MCF 10A (cell line): ENCODE measurements at regions not wholly inside any gene's neighbourhood (a gene's known extent, or its start where the extent isn't known, plus 50 kb on each side); places are given as distances from the start of the nearest gene placed in this dataset.

Source experiments
- BruUV-seq: library from RNA; stranded (reverse); fragments of 400-500 nt; replicated peaks from 2 replicates; lab custom pipeline; 2021; lab: Mats Ljungman, UMichigan
- CTCF ChIA-PET: fragments of 300-600 bp; sonication (Branson Sonifier 250); formaldehyde crosslinking; extraction: SDS; loops from one replicate; lab custom pipeline; 2021; ENCODE audit warnings: antibody characterized with exemption, inconsistent platforms; lab: Yijun Ruan, JAX
- POLR2A ChIA-PET: fragments of 300-600, 350-650 bp; sonication (Branson Sonifier 250); formaldehyde crosslinking; extraction: SDS; loops from one replicate; lab custom pipeline; 2020; ENCODE audit warnings: antibody characterized with exemption, inconsistent platforms; lab: Yijun Ruan, JAX
- DNase-seq: peaks from one replicate; pipeline ENCODE4 v3.0.0-alpha.2; 2018; ENCODE audit not compliant: unreplicated experiment
- H3K27ac Mint-ChIP-seq: one replicate; pipeline ENCODE4 v1.8.0; 2022; ENCODE audit warnings: mild to moderate bottlenecking, low read depth, mixed read lengths; ENCODE audit not compliant: unreplicated experiment
- H3K27me3 Mint-ChIP-seq: one replicate; pipeline ENCODE4 v1.8.0; 2022; ENCODE audit warnings: mixed read lengths; ENCODE audit not compliant: insufficient read depth, unreplicated experiment
- H3K36me3 Mint-ChIP-seq: one replicate; pipeline ENCODE4 v1.8.0; 2022; ENCODE audit warnings: mild to moderate bottlenecking, moderate library complexity, mixed read lengths; ENCODE audit not compliant: insufficient read depth, unreplicated experiment
- H3K4me1 Mint-ChIP-seq: one replicate; pipeline ENCODE4 v1.8.0; 2022; ENCODE audit warnings: mixed read lengths; ENCODE audit not compliant: insufficient read depth, unreplicated experiment
- H3K4me3 Mint-ChIP-seq: one replicate; pipeline ENCODE4 v1.8.0; 2022; ENCODE audit warnings: mild to moderate bottlenecking, moderate library complexity, mixed read lengths; ENCODE audit not compliant: unreplicated experiment
- H3K9me3 Mint-ChIP-seq: one replicate; pipeline ENCODE4 v1.8.0; 2022; ENCODE audit warnings: mixed read lengths; ENCODE audit not compliant: unreplicated experiment
- intact Hi-C: fragments of 100-400 bp; cut with micrococcal nuclease; formaldehyde crosslinking; loops from 2 replicates; pipeline ENCODE4 v1.14.1; 2022
- TF ChIP-seq, protein P1 (sequence below): fragments of 200-600 bp; IDR thresholded peaks from one replicate; pipeline ENCODE4 v1.8.0; 2022; ENCODE audit warnings: antibody characterized with exemption, mild to moderate bottlenecking; ENCODE audit not compliant: unreplicated experiment

DNA sequence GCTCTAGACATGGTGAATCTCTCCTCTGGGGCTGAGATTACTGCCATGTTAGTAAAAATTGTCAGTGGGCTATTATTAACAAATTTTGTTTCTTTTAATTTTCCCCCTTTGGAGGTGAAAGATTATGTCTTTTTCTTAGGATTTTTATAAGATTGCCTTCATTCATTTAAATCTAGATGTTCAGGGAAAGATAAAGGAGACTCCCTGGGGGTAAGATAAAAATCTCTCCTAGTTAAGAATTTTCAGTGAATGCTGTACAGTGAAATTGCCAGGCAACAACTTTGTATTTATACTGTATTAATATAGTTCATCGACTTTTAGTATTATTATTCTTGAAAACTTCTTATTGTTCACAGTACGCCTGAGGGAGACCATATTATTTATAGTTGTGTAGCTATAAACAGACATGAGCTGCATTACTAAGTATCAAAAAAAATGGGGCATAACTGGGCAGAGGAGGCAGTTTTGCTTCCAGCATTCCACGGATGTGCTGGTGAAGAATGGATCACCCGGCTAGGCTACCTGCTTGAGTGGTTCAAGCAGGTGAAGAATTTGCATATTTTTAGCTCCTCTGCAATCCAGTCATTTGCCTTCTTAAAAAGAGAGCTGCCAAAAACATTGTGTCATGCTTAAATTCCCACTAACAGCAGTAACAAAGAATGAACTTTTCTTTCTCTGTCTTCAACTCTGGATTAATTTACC lies 552.1 kb downstream of the DNAJB9 start:
- peaks cover 48% of the 10 kb centered on the region for H3K27me3 Mint-ChIP-seq
- ChIA-PET POLR2A (no interaction called here), CTCF (no interaction called here)
- no TSS peak for BruUV-seq
- no peak overlapping the region for H3K27ac Mint-ChIP-seq
- TF ChIP-seq, protein P1, sequence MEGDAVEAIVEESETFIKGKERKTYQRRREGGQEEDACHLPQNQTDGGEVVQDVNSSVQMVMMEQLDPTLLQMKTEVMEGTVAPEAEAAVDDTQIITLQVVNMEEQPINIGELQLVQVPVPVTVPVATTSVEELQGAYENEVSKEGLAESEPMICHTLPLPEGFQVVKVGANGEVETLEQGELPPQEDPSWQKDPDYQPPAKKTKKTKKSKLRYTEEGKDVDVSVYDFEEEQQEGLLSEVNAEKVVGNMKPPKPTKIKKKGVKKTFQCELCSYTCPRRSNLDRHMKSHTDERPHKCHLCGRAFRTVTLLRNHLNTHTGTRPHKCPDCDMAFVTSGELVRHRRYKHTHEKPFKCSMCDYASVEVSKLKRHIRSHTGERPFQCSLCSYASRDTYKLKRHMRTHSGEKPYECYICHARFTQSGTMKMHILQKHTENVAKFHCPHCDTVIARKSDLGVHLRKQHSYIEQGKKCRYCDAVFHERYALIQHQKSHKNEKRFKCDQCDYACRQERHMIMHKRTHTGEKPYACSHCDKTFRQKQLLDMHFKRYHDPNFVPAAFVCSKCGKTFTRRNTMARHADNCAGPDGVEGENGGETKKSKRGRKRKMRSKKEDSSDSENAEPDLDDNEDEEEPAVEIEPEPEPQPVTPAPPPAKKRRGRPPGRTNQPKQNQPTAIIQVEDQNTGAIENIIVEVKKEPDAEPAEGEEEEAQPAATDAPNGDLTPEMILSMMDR = no peak
- no peaks in the 10 kb centered on the region for H3K36me3 Mint-ChIP-seq
- no peak for DNase-seq
- no peaks in the 10 kb centered on the region for H3K4me1 Mint-ChIP-seq
- no peaks in the 10 kb centered on the region for H3K9me3 Mint-ChIP-seq
- intact Hi-C loops = no loop called here
- H3K4me3 Mint-ChIP-seq = no peak overlapping the region

DNA sequence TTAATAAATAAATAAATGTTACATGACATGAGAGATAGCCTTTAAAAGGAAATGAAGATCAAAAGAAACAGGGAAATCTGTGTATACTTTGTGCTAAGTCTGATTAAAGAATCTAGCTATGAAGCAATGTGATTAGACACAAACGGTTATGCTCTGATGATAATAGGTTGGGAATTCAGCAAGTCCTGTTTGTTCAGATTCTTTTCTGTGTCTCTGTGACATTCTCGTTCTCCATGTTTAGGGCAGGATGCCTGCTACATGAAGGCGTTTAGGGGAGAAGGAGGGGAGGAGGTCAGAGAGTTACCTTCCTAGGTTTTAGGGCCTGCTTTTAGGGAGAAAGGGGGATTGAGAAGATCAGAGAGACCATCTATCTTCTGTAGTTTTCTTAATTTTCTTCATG lies 555.3 kb downstream of the DNAJB9 start:
- Mint-ChIP-seq H3K36me3 (no peaks in the 10 kb centered on the region), H3K4me1 (no peaks in the 10 kb centered on the region), H3K9me3 (no peaks in the 10 kb centered on the region), H3K4me3 (no peak overlapping the region), H3K27me3 (peaks cover 47% of the 10 kb centered on the region), H3K27ac (no peak overlapping the region)
- CTCF ChIA-PET = no interaction called here
- no peak for DNase-seq
- intact Hi-C loops = no loop called here
- BruUV-seq = no TSS peak
- POLR2A ChIA-PET = no interaction called here
- TF ChIP-seq, protein P1 = no peak

DNA sequence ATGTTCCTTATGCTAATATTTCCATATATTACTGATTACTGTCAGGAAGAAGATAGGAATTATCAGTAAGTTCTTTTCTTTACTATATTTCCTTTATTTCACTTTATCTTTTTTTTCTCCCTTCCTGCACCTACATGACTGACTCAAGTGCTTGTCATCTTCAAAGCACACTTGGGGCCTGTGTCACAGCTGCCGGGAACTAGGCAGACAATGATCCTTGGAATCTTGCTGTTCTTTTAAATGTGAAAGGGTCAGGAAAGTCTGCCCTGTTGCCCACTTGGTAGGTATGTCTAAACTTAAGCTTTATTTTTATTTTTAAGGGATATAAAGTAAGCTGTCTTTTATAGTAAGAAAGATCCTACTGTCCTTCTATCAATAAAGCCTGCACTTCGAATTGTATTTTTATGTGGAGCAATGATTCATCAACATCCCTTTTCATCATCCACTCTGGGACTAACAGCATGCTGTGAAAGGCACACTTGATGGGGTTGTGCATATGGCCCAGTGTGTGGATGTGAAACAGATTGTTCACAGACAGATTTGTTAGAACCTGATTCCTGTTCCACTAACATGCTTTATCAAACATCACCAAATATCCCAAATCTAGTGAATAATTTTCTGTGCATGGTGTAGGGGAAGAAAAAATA lies 556.9 kb downstream of the DNAJB9 start:
- Mint-ChIP-seq H3K4me1 (no peaks in the 10 kb centered on the region), H3K9me3 (no peaks in the 10 kb centered on the region), H3K27me3 (peaks cover 33% of the 10 kb centered on the region), H3K27ac (no peak overlapping the region), H3K4me3 (no peak overlapping the region), H3K36me3 (no peaks in the 10 kb centered on the region)
- ChIA-PET POLR2A (no interaction called here), CTCF (no interaction called here)
- no peak for DNase-seq
- TF ChIP-seq, protein P1 = no peak
- intact Hi-C loops = no loop called here
- BruUV-seq = no TSS peak

DNA sequence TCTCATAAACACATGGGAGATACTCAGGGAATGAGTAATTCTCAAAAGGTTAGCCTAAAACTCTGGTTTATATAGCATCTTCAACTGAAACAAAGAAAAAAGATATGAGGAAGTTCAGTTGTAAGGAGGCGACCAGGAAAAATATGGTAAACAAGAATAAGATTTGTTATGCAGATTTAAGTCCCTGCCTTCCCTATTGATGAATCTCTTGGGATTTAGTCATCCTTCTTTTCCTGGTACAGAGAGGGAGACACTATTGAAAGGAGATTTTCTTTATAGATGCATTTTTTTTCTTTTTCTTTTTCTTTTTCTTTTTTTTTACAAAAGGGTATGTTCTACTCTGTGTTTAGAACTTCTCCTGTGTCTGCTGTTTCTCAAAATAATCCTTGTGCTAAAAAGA lies 557.5 kb downstream of the DNAJB9 start:
- Mint-ChIP-seq H3K27me3 (peaks cover 31% of the 10 kb centered on the region), H3K9me3 (no peaks in the 10 kb centered on the region), H3K4me1 (no peaks in the 10 kb centered on the region), H3K36me3 (no peaks in the 10 kb centered on the region), H3K4me3 (no peak overlapping the region), H3K27ac (no peak overlapping the region)
- TF ChIP-seq, protein P1 = no peak
- DNase-seq = no peak
- CTCF ChIA-PET = no interaction called here
- intact Hi-C loops = no loop called here
- BruUV-seq = no TSS peak
- POLR2A ChIA-PET = no interaction called here
